Kidney glomerular epithelial cell (primary cell): ENCODE measurements at regions not wholly inside any gene's neighbourhood (a gene's known extent, or its start where the extent isn't known, plus 50 kb on each side); places are given as distances from the start of the nearest gene placed in this dataset.
"Not testable (repeated sequence)": the region's sequence is repeated elsewhere in the genome, so short reads cannot be mapped to it uniquely, and the experiment has no call there.

Experiments used
- DNase-seq: peaks from one replicate; lab custom pipeline; 2025; lab: John Stamatoyannopoulos, UW

- no peak for DNase-seq
These were observed 52.1 kb downstream of the PWWP3B start for GRCh38 chrX:106220177-106220576.

GRCh38 chrX:106243376-106243775 is 75.3 kb downstream of the PWWP3B start:
- DNase-seq: no peak

- DNase-seq: peak; percentile 10
These were observed 78.4 kb downstream of the PWWP3B start for GRCh38 chrX:106246511-106246910.

GRCh38 chrX:106247162-106247561 is 79.1 kb downstream of the PWWP3B start:
- DNase-seq: peak; percentile 7

- no peak for DNase-seq
These were observed 81.7 kb downstream of the PWWP3B start for GRCh38 chrX:106249706-106250379.

- DNase-seq: peak; percentile 36
These were observed 95.7 kb downstream of the PWWP3B start for GRCh38 chrX:106263817-106264216.

- DNase-seq: not testable (repeated sequence)
These were observed 106.0 kb downstream of the PWWP3B start for GRCh38 chrX:106273947-106274587.

- DNase-seq: not testable (repeated sequence)
These were observed 107.1 kb downstream of the PWWP3B start for GRCh38 chrX:106275172-106275571.

- DNase-seq: no peak
These were observed 110.8 kb downstream of the PWWP3B start for GRCh38 chrX:106278951-106279350.

GRCh38 chrX:106281383-106281782 is 113.3 kb downstream of the PWWP3B start:
- DNase-seq: no peak

- no peak for DNase-seq
These were observed 115.7 kb downstream of the PWWP3B start for GRCh38 chrX:106283841-106284240.

GRCh38 chrX:106284431-106285025 is 116.4 kb downstream of the PWWP3B start:
- no peak for DNase-seq

GRCh38 chrX:106286053-106286650 is 118.0 kb downstream of the PWWP3B start:
- DNase-seq: peak; percentile 34

- DNase-seq: not testable (repeated sequence)
These were observed 122.7 kb downstream of the PWWP3B start for GRCh38 chrX:106290778-106291177.

GRCh38 chrX:106291779-106292390 is 123.8 kb downstream of the PWWP3B start:
- not testable (repeated sequence) for DNase-seq

- DNase-seq: peak; percentile 2
These were observed 132.1 kb downstream of the PWWP3B start for GRCh38 chrX:106300239-106300638.

- DNase-seq: no peak
These were observed 132.6 kb downstream of the PWWP3B start for GRCh38 chrX:106300656-106301055.

GRCh38 chrX:106302304-106302703 is 134.2 kb downstream of the PWWP3B start:
- DNase-seq: peak; percentile 28

- DNase-seq: no peak
These were observed 138.4 kb downstream of the PWWP3B start for GRCh38 chrX:106306391-106306947.

GRCh38 chrX:106323357-106323756 is 155.3 kb downstream of the PWWP3B start:
- no peak for DNase-seq

GRCh38 chrX:106331606-106332005 is 163.5 kb downstream of the PWWP3B start:
- peak; percentile 13 for DNase-seq

- DNase-seq: no peak
These were observed 173.7 kb downstream of the PWWP3B start for GRCh38 chrX:106341823-106342222.
